ENCODE measurements at regions not wholly inside any gene's neighbourhood (a gene's known extent, or its start where the extent isn't known, plus 50 kb on each side); places are given as distances from the start of the nearest gene placed in this dataset.

DNA sequence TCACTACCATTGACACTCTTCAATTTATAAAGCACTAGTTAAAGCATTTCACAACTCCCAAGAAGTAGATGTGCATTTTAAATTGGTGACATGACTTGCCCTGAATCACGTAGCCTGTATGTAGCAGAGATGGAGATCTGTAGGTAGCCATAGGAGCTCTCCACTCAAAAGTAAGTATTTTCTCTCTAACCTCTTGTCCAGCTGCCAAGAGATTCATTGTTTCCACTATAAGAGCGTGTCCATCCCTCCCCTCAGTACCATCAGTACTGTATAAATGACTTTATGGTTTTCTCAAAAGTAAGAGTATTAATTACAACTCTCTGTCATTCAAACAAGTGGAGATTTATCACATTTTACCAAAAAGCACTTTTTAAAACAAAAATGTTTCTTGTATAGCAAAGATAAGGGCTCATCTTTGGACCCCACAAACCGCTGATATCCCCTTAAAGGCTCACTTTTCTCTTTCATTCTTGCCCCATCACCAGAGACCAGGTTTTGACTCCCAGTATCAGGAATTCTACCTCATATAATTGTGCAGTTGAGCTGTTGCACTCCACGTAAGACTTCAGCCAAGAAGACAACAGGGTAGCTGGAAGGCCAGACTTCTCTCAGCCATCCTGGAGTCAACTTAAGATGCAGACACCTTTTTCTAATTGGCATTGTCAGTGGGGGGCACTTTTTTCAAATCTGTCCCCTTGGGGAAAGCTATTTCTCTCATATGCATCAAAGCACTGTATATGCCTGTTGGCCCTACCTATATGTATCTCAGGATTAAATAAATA, 78.0 kb upstream of the GALNT5 start:
- TF ChIP-seq FOXM1 (IDR thresholded peaks at IDR 0.05; ENCODE audit: borderline replicate concordance, low read depth) (no peak), RAD21 (IDR thresholded peaks at IDR 0.05; ENCODE audit: low read depth) (no peak)
